Activated CD8-positive, alpha-beta memory T cell treated with anti-CD3 and anti-CD28 coated beads, Interleukin-2, amount 10 ng/mL, durations not matched to agents 7 days and 5 days (primary cell): ENCODE measurements at regions not wholly inside any gene's neighbourhood (a gene's known extent, or its start where the extent isn't known, plus 50 kb on each side); places are given as distances from the start of the nearest gene placed in this dataset.

Experiments used
- ATAC-seq: fragments of 150-1000 bp; cut with Tn5 transposase; one replicate; pipeline ENCODE4 v1.10.0; 2021; ENCODE audit warnings: moderate library complexity
- CTCF ChIA-PET: fragments of 350-600 bp; sonication (Branson Sonifier 250); formaldehyde crosslinking; loops from one replicate; lab custom pipeline; 2021; ENCODE audit warnings: antibody characterized with exemption; lab: Charles Lee
- DNase-seq: peaks from one replicate; pipeline ENCODE4 v3.0.0-alpha.2; 2020
- H3K27ac Mint-ChIP-seq: one replicate; pipeline ENCODE4 v1.8.0; 2021; ENCODE audit warnings: mild to moderate bottlenecking, mixed read lengths
- H3K27me3 Mint-ChIP-seq: one replicate; pipeline ENCODE4 v1.8.0; 2021; ENCODE audit warnings: mixed read lengths
- H3K36me3 Mint-ChIP-seq: one replicate; pipeline ENCODE4 v1.8.0; 2021; ENCODE audit warnings: mild to moderate bottlenecking, mixed read lengths
- H3K4me1 Mint-ChIP-seq: one replicate; pipeline ENCODE4 v1.8.0; 2021; ENCODE audit warnings: mixed read lengths
- H3K4me3 Mint-ChIP-seq: one replicate; pipeline ENCODE4 v1.8.0; 2021; ENCODE audit warnings: mild to moderate bottlenecking, moderate library complexity, mixed read lengths
- H3K9me3 Mint-ChIP-seq: one replicate; pipeline ENCODE4 v1.8.0; 2022; ENCODE audit warnings: low read depth, mixed read lengths

- CTCF ChIA-PET = no interaction called here
- H3K9me3 Mint-ChIP-seq = no peaks in the 10 kb centered on the region
Measured at GRCh38 chr19:31105761-31106160, 243.5 kb downstream of the TSHZ3 start.

DNA sequence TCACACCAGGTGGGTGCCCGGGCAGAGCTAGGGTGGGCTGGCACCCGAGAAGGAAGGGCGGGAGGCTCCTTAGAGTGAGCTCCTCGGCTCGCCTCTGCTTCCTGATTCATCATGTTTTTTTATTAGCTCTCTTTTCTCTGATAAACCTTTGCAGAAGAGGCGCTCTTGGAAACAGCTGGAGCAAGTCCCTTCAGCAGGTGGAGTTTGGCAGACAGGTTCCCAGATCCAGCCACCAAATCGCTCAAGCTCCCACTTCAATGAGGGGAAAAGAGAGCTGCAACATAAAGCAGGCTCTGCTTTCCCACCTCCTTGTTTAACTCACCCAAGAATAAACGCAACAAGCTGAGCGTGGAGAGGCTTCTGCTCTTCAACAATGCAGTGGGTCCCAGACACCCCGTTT is 244.8 kb downstream of the TSHZ3 start:
- Mint-ChIP-seq H3K9me3 (no peaks in the 10 kb centered on the region), H3K4me3 (no peak overlapping the region), H3K27me3 (no peaks in the 10 kb centered on the region), H3K27ac (no peak overlapping the region), H3K36me3 (no peaks in the 10 kb centered on the region), H3K4me1 (peaks cover 1% of the 10 kb centered on the region)
- DNase-seq (no peak), ATAC-seq (no peak)
- CTCF ChIA-PET = no interaction called here

More at GRCh38 chr19:31105761-31106160, 243.5 kb downstream of the TSHZ3 start:
- Mint-ChIP-seq H3K4me3 (no peak overlapping the region), H3K4me1 (peaks cover 6% of the 10 kb centered on the region), H3K36me3 (no peaks in the 10 kb centered on the region), H3K27ac (no peak overlapping the region), H3K27me3 (no peaks in the 10 kb centered on the region)
- ATAC-seq (no peak), DNase-seq (no peak)

DNA sequence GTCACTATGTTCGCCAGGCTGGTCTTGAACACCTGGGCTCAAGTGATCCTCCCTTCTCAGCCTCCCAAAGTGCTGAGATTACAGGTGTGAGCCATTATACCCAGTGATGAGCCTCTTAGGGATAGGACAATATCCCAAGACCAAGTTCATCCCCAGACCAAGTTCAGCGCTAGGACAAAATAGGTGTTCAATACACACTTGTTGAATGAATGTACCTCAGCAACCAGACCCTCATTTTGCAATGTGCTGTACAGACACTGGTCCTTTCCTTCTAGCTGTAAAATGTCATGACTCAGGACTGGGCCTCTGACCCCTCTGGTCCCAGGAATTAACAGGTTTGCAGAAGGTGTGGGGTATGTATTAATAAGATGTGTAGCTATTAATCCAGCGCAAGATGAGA is 246.0 kb downstream of the TSHZ3 start:
- DNase-seq (no peak), ATAC-seq (no peak)
- Mint-ChIP-seq H3K27ac (no peak overlapping the region), H3K4me1 (no peaks in the 10 kb centered on the region), H3K9me3 (no peaks in the 10 kb centered on the region), H3K36me3 (no peaks in the 10 kb centered on the region), H3K27me3 (no peaks in the 10 kb centered on the region), H3K4me3 (no peak overlapping the region)
- CTCF ChIA-PET = no interaction called here

DNA sequence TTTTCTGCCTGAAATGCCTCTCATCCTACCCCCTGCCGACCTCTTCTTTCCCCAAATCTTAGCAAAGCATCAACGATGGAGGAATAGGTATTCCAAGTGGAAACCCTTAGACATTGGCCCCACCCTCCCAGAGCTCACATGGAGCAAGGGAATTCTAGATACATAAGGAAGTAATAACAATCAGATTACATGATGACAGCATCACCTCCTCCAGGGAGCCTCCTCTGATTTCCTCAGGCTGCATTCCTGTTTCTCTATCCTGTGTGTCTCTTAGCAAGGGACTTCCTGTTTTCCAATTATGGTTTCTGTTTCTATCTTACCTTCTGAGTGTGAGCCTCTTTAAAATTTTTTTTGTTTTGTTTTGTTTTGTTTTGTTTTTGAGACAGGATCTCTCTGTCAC is 246.6 kb downstream of the TSHZ3 start:
- Mint-ChIP-seq H3K4me1 (no peaks in the 10 kb centered on the region), H3K36me3 (no peaks in the 10 kb centered on the region), H3K27me3 (no peaks in the 10 kb centered on the region), H3K27ac (no peak overlapping the region), H3K9me3 (no peaks in the 10 kb centered on the region), H3K4me3 (no peak overlapping the region)
- DNase-seq (no peak), ATAC-seq (no peak)
- CTCF ChIA-PET = no interaction called here

DNA sequence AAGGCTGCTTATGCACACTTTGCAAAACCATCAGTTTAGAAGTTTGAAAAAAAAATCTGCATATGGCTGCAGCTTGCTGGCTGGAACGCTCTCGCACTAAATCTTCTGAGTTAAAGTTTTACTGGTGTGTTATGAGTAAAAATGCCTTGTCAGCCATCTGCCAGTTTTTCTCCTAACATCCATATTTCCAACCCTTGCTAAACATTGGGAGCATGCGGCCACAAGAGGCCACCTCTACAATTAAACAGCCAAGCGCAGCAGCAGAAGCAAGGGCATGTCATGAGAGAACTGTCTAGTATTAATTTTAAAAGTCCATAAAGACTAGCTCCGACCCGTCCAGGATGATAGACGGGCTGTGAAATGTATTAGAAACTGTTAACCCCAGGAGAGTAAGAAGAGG is 248.3 kb downstream of the TSHZ3 start:
- Mint-ChIP-seq H3K36me3 (no peaks in the 10 kb centered on the region), H3K27ac (no peak overlapping the region), H3K9me3 (no peaks in the 10 kb centered on the region), H3K4me1 (no peaks in the 10 kb centered on the region), H3K4me3 (no peak overlapping the region), H3K27me3 (no peaks in the 10 kb centered on the region)
- CTCF ChIA-PET = no interaction called here
- DNase-seq = no peak
- no peak for ATAC-seq

- DNase-seq (no peak), ATAC-seq (no peak)
- no peaks in the 10 kb centered on the region for H3K9me3 Mint-ChIP-seq
- H3K4me1 Mint-ChIP-seq = no peaks in the 10 kb centered on the region
- H3K36me3 Mint-ChIP-seq = no peaks in the 10 kb centered on the region
- no peaks in the 10 kb centered on the region for H3K27me3 Mint-ChIP-seq
- H3K4me3 Mint-ChIP-seq = no peak overlapping the region
- H3K27ac Mint-ChIP-seq = no peak overlapping the region
- CTCF ChIA-PET = no interaction called here
Measured at GRCh38 chr19:31100206-31100590, 249.0 kb downstream of the TSHZ3 start.

GRCh38 chr19:31099515-31100205 is 249.6 kb downstream of the TSHZ3 start:
- no peak for ATAC-seq
- DNase-seq = no peak
- H3K4me3 Mint-ChIP-seq = no peak overlapping the region
- H3K4me1 Mint-ChIP-seq = no peaks in the 10 kb centered on the region
- no peaks in the 10 kb centered on the region for H3K36me3 Mint-ChIP-seq
- CTCF ChIA-PET = no interaction called here
- H3K9me3 Mint-ChIP-seq = no peaks in the 10 kb centered on the region
- no peak overlapping the region for H3K27ac Mint-ChIP-seq
- H3K27me3 Mint-ChIP-seq = no peaks in the 10 kb centered on the region

- DNase-seq (no peak), ATAC-seq (no peak)
- no peaks in the 10 kb centered on the region for H3K9me3 Mint-ChIP-seq
- H3K4me1 Mint-ChIP-seq = no peaks in the 10 kb centered on the region
- H3K36me3 Mint-ChIP-seq = no peaks in the 10 kb centered on the region
- H3K4me3 Mint-ChIP-seq = no peak overlapping the region
- CTCF ChIA-PET = no interaction called here
- no peak overlapping the region for H3K27ac Mint-ChIP-seq
- H3K27me3 Mint-ChIP-seq = no peaks in the 10 kb centered on the region
Measured at GRCh38 chr19:31098836-31099235, 250.4 kb downstream of the TSHZ3 start.

- H3K27ac Mint-ChIP-seq = no peak overlapping the region
- DNase-seq = no peak
Measured at GRCh38 chr19:31096935-31097545, 252.2 kb downstream of the TSHZ3 start.

GRCh38 chr19:31096062-31096830 is 253.0 kb downstream of the TSHZ3 start:
- Mint-ChIP-seq H3K4me3 (no peak overlapping the region), H3K27ac (no peak overlapping the region), H3K4me1 (no peaks in the 10 kb centered on the region), H3K27me3 (no peaks in the 10 kb centered on the region), H3K9me3 (no peaks in the 10 kb centered on the region), H3K36me3 (no peaks in the 10 kb centered on the region)
- DNase-seq (no peak), ATAC-seq (no peak)
- CTCF ChIA-PET = interaction anchor here (0.6 kb wide), 1 partner anchor 186 kb away, joined by 3 read pairs; no protein-coding TSS in a partner anchor

More at GRCh38 chr19:31096935-31097545, 252.2 kb downstream of the TSHZ3 start:
- H3K4me3 Mint-ChIP-seq = no peak overlapping the region
- CTCF ChIA-PET = no interaction called here
- no peaks in the 10 kb centered on the region for H3K4me1 Mint-ChIP-seq
- no peaks in the 10 kb centered on the region for H3K9me3 Mint-ChIP-seq
- no peaks in the 10 kb centered on the region for H3K36me3 Mint-ChIP-seq
- no peaks in the 10 kb centered on the region for H3K27me3 Mint-ChIP-seq
- no peak for ATAC-seq

DNA sequence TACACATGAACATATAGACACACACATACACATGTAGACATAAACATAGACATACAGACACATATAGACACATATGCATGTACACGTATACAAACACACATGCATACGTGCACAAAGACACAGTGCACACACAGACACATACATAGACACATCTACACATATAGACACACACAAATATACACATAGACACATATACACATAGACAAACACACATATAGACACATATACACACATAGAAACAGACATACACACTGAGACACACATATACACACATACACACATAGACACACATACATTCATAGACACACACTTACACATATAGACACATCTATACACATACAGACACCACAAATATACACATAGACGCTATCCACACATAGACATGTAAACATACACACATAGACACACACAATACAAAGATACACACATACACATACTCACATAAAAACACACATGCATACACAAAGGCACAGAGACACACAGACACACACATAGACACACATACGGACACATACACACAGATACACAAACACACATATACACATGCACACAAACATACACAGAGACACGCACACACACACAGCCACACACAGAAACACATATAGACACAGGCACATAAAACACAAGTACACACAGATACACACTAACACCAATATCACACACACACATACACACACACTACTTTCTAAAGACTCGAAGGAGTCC is 254.0 kb downstream of the TSHZ3 start:
- no peak overlapping the region for H3K27ac Mint-ChIP-seq
- DNase-seq (no peak), ATAC-seq (no peak)
- no peaks in the 10 kb centered on the region for H3K36me3 Mint-ChIP-seq
- no peaks in the 10 kb centered on the region for H3K9me3 Mint-ChIP-seq
- no peaks in the 10 kb centered on the region for H3K4me1 Mint-ChIP-seq
- no peak overlapping the region for H3K4me3 Mint-ChIP-seq
- H3K27me3 Mint-ChIP-seq = no peaks in the 10 kb centered on the region
- CTCF ChIA-PET = interaction anchor here (0.6 kb wide), 1 partner anchor 187 kb away, joined by 3 read pairs; no protein-coding TSS in a partner anchor

DNA sequence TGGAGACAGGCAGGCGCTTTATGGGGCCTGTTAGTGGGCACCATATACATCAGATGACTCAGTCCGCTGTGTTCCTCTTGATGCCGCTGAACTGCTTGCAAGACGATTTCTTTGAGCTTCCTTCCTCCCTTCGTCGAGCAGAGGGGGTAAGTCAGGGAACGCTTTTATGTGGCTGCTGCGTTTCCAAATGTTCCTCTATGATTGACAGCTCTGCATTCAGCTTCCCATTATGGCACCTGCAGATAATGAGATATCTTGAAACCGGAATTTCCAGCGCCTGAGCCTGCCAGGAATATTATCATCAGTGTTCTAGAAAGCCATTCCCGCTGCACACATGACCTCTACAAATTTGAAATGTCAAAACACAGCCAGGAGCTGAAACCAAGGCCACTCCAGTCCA is 257.0 kb downstream of the TSHZ3 start:
- Mint-ChIP-seq H3K27me3 (no peaks in the 10 kb centered on the region), H3K27ac (no peak overlapping the region), H3K4me3 (no peak overlapping the region), H3K36me3 (no peaks in the 10 kb centered on the region), H3K9me3 (no peaks in the 10 kb centered on the region), H3K4me1 (no peaks in the 10 kb centered on the region)
- ATAC-seq = no peak
- CTCF ChIA-PET = interaction anchor here (1.4 kb wide), 1 partner anchor 15 kb away, joined by 3 read pairs; no protein-coding TSS in a partner anchor
- DNase-seq = no peak

DNA sequence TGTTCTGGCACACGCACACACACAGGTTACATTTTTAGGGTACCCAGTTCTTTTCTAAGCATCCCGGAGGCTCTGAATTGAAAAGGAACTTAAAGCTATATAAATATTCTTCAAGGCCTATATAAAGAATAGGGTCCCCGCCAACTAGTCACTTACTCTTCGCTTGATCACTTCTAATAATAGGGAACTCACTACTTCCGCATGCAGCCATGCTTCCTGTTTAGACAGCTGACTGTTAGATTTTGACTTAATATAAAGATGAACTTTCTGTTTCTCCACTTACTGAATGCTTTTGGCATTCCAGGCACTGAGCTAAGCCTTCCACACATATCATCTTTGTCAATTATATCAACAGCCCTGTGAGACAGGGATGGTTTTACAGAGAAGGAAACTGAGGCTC is 259.6 kb downstream of the TSHZ3 start:
- CTCF ChIA-PET = no interaction called here
- H3K4me1 Mint-ChIP-seq = no peaks in the 10 kb centered on the region
- H3K9me3 Mint-ChIP-seq = no peaks in the 10 kb centered on the region
- no peak for DNase-seq
- no peak for ATAC-seq
- H3K36me3 Mint-ChIP-seq = no peaks in the 10 kb centered on the region
- H3K4me3 Mint-ChIP-seq = no peak overlapping the region
- H3K27ac Mint-ChIP-seq = no peak overlapping the region
- no peaks in the 10 kb centered on the region for H3K27me3 Mint-ChIP-seq
